DMS53 treated with DMSO at 0.1 percent for 48 hours (cell line): ENCODE measurements at regions not wholly inside any gene's neighbourhood (a gene's known extent, or its start where the extent isn't known, plus 50 kb on each side); places are given as distances from the start of the nearest gene placed in this dataset.

Experiments
- DNase-seq: peaks from one replicate; lab custom pipeline; 2025; ENCODE audit not compliant: unreplicated experiment; lab: John Stamatoyannopoulos, UW

- DNase-seq: no peak
These were observed 96.2 kb upstream of the RUNX3 start for GRCh38 chr1:25026304-25026703.

DNA sequence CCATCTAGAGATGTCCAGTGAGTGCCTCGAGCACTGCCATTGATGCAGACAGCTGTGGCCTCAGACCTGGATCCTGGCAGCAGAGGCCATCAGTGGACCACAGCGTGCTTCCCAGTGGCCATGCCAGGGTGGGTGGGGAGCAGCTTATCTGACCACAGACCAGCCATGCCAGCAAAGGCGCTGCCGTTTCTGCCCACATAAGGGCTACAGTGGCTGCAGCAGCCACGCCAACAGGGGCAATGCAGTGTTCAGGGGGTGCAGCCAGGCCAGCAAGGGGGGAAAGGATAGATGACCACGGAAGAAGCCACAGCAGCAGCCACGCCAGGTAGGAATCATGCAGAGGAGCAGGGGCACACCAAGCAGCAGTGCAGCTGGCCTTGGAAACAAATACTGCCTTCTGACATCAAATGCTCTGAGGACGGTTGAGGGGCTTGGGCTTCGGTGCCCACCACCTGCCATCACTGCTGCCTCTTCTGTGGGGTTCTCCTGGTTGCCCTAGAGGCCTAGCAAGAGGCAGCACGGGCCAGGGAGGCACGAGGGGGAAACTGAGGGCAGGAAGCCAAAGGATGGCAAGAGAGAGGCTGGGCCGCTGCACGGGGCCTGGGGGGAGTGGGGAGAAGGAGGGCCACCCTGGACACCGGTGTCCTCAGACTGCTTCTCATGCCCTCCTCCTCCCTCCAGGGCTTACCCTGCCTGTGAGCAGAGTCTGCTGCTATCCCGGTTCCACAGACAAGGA lies 94.7 kb upstream of the RUNX3 start:
- DNase-seq: no peak

DNA sequence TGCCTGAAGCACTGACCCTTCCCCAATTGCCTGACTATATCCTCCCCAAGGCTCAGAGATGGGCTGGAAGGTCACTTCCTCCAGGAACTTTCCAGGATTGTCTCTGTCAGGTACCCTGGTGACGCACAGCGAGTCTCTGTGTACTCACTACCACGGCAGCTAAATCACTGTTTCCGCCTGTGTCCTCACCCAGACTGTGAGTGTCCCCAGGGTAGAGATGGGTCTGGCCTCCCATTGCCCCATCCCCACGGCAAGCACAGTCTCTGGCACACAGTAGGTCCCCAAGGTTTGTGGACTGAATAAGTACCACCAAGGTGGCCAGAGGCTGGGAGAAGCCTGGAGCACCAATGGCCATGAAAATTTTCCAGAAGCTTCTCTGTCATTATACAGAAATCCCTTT lies 93.8 kb upstream of the RUNX3 start:
- no peak for DNase-seq

GRCh38 chr1:25023190-25023578 lies 93.1 kb upstream of the RUNX3 start:
- no peak for DNase-seq

GRCh38 chr1:25022361-25023189 lies 92.5 kb upstream of the RUNX3 start:
- DNase-seq: peak; percentile 25

GRCh38 chr1:25021591-25022215 lies 91.6 kb upstream of the RUNX3 start:
- no peak for DNase-seq

DNA sequence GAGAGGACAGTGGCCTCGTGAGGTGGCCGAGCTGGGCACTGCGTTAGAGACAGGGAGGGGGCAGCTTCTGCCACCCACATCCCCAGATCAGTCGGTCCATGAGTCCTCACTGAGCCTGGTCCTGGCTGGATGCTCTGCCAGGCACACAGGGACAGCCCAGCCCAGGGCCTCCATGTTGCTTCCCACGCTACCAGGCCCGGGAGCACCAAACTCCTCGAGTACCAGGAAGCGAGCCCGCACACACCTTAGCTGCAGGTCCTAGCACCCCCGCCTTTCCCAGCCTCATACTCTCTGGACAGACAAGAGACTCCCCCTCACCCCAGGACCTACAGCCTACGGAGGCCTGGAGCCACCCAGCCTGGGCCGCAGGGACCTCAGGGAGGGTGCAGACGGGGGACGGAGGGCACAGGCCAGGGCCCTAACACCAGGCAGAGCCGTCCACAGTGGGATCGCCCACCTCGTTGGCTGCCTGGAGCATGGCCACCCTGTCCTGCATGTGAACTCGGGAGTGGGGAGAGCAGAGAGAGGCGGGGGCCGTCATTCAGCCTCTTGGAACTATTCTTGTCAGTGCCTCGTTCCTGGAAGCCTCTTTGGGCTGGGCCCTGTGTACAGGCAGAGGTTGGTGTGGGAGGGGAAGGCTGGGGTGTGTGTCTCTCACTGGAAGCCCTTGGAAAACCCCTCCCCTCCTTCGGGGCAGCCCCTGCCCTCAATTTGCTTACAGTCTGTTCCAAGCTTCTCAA lies 90.9 kb upstream of the RUNX3 start:
- DNase-seq: no peak

DNA sequence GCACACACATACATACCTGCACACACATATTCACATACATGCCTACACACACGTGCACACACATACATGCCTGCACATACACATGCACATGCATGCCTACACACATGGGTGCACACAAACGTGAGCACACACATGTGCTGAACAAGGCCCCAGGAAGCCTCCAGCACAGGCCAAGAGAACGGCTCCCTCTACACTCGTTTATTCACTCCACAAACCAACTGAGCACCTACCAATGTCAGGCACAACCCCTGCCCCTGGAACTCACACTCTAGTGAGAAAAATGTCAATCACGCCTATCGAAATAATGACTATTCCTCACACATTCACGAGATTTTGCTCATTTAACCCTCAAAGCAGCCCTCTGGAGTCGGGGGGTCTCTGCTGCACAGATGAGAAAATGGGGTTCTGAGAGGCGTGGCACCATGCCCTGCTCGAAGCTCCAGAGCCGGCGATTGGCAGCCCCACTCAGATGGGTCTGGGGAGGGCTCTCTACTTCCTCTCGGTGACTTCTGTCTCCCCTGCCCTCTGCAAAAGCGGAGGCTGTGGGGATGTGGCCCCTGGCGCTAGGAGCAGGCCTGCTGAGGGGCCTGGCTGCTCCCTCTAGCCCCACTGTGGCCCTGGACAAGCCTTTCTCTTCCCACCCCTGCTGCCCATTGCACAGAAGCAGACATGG lies 90.2 kb upstream of the RUNX3 start:
- DNase-seq: no peak

GRCh38 chr1:25019337-25020172 lies 89.5 kb upstream of the RUNX3 start:
- DNase-seq: no peak

GRCh38 chr1:25018943-25019336 lies 88.9 kb upstream of the RUNX3 start:
- DNase-seq: no peak

GRCh38 chr1:25018110-25018735 lies 88.1 kb upstream of the RUNX3 start:
- DNase-seq: no peak

DNA sequence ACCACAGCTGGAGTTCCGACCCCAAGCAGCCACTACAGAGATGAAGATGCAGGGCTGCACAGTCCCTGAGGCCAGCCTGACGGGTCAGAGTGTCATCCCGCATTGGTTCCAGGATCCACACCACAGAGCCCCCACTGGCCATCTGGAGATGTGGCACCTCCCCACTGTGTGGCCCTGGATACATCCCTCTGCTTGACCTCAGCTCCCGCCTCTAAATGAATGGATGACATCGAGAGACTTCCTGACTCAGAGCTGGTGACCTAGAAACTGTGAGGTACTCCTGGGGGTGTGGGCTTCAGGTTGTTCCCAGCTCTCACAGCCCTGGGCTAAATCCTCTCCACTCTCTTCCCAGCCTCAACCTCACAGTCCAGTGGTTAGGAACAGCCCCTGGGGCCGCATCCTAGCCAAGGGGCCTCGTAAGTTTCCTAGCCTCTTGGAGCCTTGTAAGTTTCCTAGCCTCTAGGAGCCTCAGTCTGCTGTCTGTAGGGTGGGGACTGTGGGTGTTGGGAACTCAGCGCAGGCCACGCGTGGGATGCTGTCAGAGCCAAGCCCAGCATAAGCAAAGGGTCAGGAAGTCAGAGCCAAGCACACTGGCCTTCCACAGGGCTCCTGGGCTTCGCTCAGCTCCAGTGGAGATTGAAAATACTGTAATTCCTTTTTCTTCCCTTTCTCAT lies 87.5 kb upstream of the RUNX3 start:
- DNase-seq: no peak

GRCh38 chr1:25012966-25013962 lies 83.2 kb upstream of the RUNX3 start:
- no peak for DNase-seq

GRCh38 chr1:25011943-25012638 lies 82.0 kb upstream of the RUNX3 start:
- DNase-seq: no peak

GRCh38 chr1:25011275-25011674 lies 81.2 kb upstream of the RUNX3 start:
- no peak for DNase-seq

DNA sequence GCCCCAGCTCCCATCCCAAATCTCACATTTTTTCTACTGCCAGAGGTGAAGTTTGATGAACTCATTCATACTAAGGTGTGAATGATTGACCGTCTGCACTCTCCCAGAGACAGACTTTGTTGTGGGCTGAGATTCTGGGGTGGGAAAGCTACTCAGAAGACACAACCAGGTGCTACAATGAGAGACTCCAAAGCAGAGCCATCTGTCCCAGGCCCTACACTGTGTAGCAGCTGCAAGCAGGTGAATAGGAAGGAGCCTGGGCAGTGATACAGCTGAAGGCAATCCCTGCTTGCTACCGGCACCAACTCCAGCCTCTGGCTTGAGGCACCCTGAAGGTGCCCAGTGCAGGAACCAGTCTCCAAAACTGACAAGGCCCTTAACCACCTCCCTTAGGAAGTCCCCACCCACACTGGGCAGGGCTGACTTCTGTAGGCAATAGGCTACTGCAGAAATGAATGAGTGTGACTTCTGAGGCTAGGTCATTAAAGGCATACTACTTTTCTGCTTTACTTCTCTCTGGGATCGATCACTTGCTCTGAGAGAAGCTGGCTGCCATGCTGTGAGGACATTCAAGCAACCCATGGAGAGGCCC lies 79.7 kb upstream of the RUNX3 start:
- no peak for DNase-seq

GRCh38 chr1:25008192-25008485 lies 78.1 kb upstream of the RUNX3 start:
- DNase-seq: no peak
